HepG2 (cell line): ENCODE measurements at regions not wholly inside any gene's neighbourhood (a gene's known extent, or its start where the extent isn't known, plus 50 kb on each side); places are given as distances from the start of the nearest gene placed in this dataset.
"Not testable (repeated sequence)": the region's sequence is repeated elsewhere in the genome, so short reads cannot be mapped to it uniquely, and the experiment has no call there.

Experiments used
- BRF2 ChIP-seq: sonication (generic); formaldehyde crosslinking; IDR thresholded peaks from 2 replicates; pipeline ENCODE4 v1.8.1; 2022; ENCODE audit warnings: mild to moderate bottlenecking, missing genetic modification reagents
- DDIT3 ChIP-seq: sonication (generic); formaldehyde crosslinking; IDR thresholded peaks from 2 replicates; pipeline ENCODE4 v1.4.0; 2020; ENCODE audit warnings: mild to moderate bottlenecking, missing genetic modification reagents
- FOXK2 ChIP-seq: fragments of 450-650 bp; IDR thresholded peaks from 2 replicates; pipeline ENCODE4 v1.6.1; 2016
- YY1 ChIP-seq: IDR thresholded peaks from 2 replicates; pipeline ENCODE4 v1.6.1; 2011; ENCODE audit warnings: low read length, low read depth, moderate library complexity, mild to moderate bottlenecking; ENCODE audit not compliant: insufficient read depth, insufficient replicate concordance
- ZMYM2 ChIP-seq: sonication (generic); formaldehyde crosslinking; IDR thresholded peaks from 2 replicates; pipeline ENCODE4 v1.8.0; 2022; ENCODE audit warnings: mild to moderate bottlenecking, missing genetic modification reagents
- ZNF138 ChIP-seq: sonication (generic); formaldehyde crosslinking; IDR thresholded peaks from 2 replicates; pipeline ENCODE4 v1.5.0; 2020; ENCODE audit warnings: mild to moderate bottlenecking, low read depth, missing genetic modification reagents
- ZNF816 ChIP-seq: sonication (generic); formaldehyde crosslinking; IDR thresholded peaks from 2 replicates; pipeline ENCODE4 v1.8.0; 2022; ENCODE audit warnings: missing genetic modification reagents, mild to moderate bottlenecking, borderline replicate concordance
- TF ChIP-seq, protein P1 (sequence below): sonication (generic); formaldehyde crosslinking; IDR thresholded peaks from 2 replicates; pipeline ENCODE4 v1.9.0; 2021; ENCODE audit warnings: missing genetic modification reagents, mild to moderate bottlenecking, borderline replicate concordance
- TF ChIP-seq, protein P2 (sequence below): IDR thresholded peaks from 2 replicates; pipeline ENCODE4 v1.6.1; 2012; ENCODE audit warnings: inconsistent platforms
- TF ChIP-seq, protein P3 (sequence below), 2 experiments: IDR thresholded peaks; 2 replicates each; pipeline ENCODE4 v1.6.1; 2011 to 2012; ENCODE audit warnings: low read length in 2 of 2, borderline replicate concordance in 1 of 2, low read depth in 1 of 2, mild to moderate bottlenecking in 1 of 2, moderate library complexity in 1 of 2

GRCh38 chr10:47600604-47601003 is 77.2 kb upstream of the AGAP9 start:
- TF ChIP-seq, protein P1, sequence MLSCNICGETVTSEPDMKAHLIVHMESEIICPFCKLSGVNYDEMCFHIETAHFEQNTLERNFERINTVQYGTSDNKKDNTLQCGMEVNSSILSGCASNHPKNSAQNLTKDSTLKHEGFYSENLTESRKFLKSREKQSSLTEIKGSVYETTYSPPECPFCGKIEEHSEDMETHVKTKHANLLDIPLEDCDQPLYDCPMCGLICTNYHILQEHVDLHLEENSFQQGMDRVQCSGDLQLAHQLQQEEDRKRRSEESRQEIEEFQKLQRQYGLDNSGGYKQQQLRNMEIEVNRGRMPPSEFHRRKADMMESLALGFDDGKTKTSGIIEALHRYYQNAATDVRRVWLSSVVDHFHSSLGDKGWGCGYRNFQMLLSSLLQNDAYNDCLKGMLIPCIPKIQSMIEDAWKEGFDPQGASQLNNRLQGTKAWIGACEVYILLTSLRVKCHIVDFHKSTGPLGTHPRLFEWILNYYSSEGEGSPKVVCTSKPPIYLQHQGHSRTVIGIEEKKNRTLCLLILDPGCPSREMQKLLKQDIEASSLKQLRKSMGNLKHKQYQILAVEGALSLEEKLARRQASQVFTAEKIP = not testable (repeated sequence)
- not testable (repeated sequence) for TF ChIP-seq ZNF138 (CRISPR knock-in tag); FOXK2; BRF2 (CRISPR knock-in tag); ZNF816 (CRISPR knock-in tag); ZMYM2 (CRISPR knock-in tag); DDIT3 (CRISPR knock-in tag); YY1
- TF ChIP-seq, protein P2, sequence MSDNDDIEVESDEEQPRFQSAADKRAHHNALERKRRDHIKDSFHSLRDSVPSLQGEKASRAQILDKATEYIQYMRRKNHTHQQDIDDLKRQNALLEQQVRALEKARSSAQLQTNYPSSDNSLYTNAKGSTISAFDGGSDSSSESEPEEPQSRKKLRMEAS = not testable (repeated sequence)
- TF ChIP-seq, protein P3, sequence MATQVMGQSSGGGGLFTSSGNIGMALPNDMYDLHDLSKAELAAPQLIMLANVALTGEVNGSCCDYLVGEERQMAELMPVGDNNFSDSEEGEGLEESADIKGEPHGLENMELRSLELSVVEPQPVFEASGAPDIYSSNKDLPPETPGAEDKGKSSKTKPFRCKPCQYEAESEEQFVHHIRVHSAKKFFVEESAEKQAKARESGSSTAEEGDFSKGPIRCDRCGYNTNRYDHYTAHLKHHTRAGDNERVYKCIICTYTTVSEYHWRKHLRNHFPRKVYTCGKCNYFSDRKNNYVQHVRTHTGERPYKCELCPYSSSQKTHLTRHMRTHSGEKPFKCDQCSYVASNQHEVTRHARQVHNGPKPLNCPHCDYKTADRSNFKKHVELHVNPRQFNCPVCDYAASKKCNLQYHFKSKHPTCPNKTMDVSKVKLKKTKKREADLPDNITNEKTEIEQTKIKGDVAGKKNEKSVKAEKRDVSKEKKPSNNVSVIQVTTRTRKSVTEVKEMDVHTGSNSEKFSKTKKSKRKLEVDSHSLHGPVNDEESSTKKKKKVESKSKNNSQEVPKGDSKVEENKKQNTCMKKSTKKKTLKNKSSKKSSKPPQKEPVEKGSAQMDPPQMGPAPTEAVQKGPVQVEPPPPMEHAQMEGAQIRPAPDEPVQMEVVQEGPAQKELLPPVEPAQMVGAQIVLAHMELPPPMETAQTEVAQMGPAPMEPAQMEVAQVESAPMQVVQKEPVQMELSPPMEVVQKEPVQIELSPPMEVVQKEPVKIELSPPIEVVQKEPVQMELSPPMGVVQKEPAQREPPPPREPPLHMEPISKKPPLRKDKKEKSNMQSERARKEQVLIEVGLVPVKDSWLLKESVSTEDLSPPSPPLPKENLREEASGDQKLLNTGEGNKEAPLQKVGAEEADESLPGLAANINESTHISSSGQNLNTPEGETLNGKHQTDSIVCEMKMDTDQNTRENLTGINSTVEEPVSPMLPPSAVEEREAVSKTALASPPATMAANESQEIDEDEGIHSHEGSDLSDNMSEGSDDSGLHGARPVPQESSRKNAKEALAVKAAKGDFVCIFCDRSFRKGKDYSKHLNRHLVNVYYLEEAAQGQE (IDR thresholded peaks at IDR 0.05; ENCODE audit: borderline replicate concordance in 1 of 2, low read depth in 1 of 2, low read length in 2 of 2) = not testable (repeated sequence)
